Mesenchymal stem cell (in vitro differentiated cells and primary cell): ENCODE measurements at regions not wholly inside any gene's neighbourhood (a gene's known extent, or its start where the extent isn't known, plus 50 kb on each side); places are given as distances from the start of the nearest gene placed in this dataset.

Source experiments
- DNase-seq: peaks from one replicate; pipeline ENCODE4 v3.0.0-alpha.2; 2013
- H2AFZ ChIP-seq: one replicate; pipeline ENCODE4 v1.6.1; 2013; ENCODE audit warnings: low read depth, mild to moderate bottlenecking, control low read depth, inconsistent platforms, low read length, moderate library complexity
- H2AK5ac ChIP-seq: 2 replicates; pipeline ENCODE4 v1.6.1; 2013; ENCODE audit warnings: low read length, moderate library complexity, mild to moderate bottlenecking, inconsistent platforms; ENCODE audit not compliant: severe bottlenecking
- H2BK120ac ChIP-seq: one replicate; pipeline ENCODE4 v1.6.1; 2013; ENCODE audit warnings: low read depth, mild to moderate bottlenecking, inconsistent platforms, low read length, moderate library complexity
- H2BK12ac ChIP-seq, 2 experiments: one replicate each; pipeline ENCODE4 v1.6.1; 2013; ENCODE audit warnings: inconsistent platforms in 2 of 2, low read length in 2 of 2, mild to moderate bottlenecking in 2 of 2, moderate library complexity in 2 of 2, control low read depth in 1 of 2
- H2BK15ac ChIP-seq: one replicate; pipeline ENCODE4 v1.6.1; 2013; ENCODE audit warnings: mild to moderate bottlenecking, low read depth, inconsistent platforms; ENCODE audit not compliant: poor library complexity, severe bottlenecking
- H2BK5ac ChIP-seq: 2 replicates; pipeline ENCODE4 v1.6.1; 2013; ENCODE audit warnings: low read depth, mild to moderate bottlenecking, low read length, control low read depth, inconsistent platforms; ENCODE audit not compliant: poor library complexity, severe bottlenecking
- H3K14ac ChIP-seq, 2 experiments: one replicate each; pipeline ENCODE4 v1.6.1; 2013; ENCODE audit warnings: inconsistent platforms in 2 of 2, low read length in 2 of 2, control low read depth in 1 of 2, mild to moderate bottlenecking in 1 of 2, moderate library complexity in 1 of 2
- H3K18ac ChIP-seq, 2 experiments: one replicate each; pipeline ENCODE4 v1.6.1; 2013; ENCODE audit warnings: inconsistent platforms in 2 of 2, low read length in 2 of 2, control low read depth in 1 of 2, low read depth in 1 of 2, mild to moderate bottlenecking in 1 of 2
- H3K23ac ChIP-seq, 2 experiments: one replicate each; pipeline ENCODE4 v1.6.1; 2013; ENCODE audit warnings: inconsistent platforms in 2 of 2, low read length in 2 of 2, mild to moderate bottlenecking in 2 of 2, moderate library complexity in 2 of 2, control low read depth in 1 of 2
- H3K27ac ChIP-seq: 2 replicates; pipeline ENCODE4 v1.5.1; 2013; ENCODE audit warnings: mild to moderate bottlenecking, moderate library complexity, low read length, control low read depth, inconsistent platforms; ENCODE audit not compliant: poor library complexity, severe bottlenecking
- H3K27me3 ChIP-seq, 2 experiments: 2 replicates each; pipeline versions ENCODE4 v1.6.1 to v1.7.0; 2013; ENCODE audit warnings: low read length in 2 of 2, mild to moderate bottlenecking in 2 of 2, moderate library complexity in 2 of 2, control low read depth in 1 of 2, inconsistent platforms in 1 of 2; ENCODE audit not compliant: control insufficient read depth in 1 of 2, insufficient read depth in 1 of 2
- H3K36me3 ChIP-seq, 2 experiments: 2 replicates each; pipeline versions ENCODE4 v1.6.1 to v1.7.0; 2013; ENCODE audit warnings: low read length in 2 of 2, control low read depth in 1 of 2, inconsistent platforms in 1 of 2, low read depth in 1 of 2, mild to moderate bottlenecking in 1 of 2; ENCODE audit not compliant: insufficient read depth in 2 of 2, control insufficient read depth in 1 of 2
- H3K4ac ChIP-seq, 2 experiments: one replicate each; pipeline ENCODE4 v1.6.1; 2013; ENCODE audit warnings: inconsistent platforms in 2 of 2, low read length in 2 of 2, mild to moderate bottlenecking in 2 of 2, moderate library complexity in 2 of 2, control low read depth in 1 of 2, low read depth in 1 of 2
- H3K4me1 ChIP-seq: 2 replicates; pipeline ENCODE4 v1.6.1; 2013; ENCODE audit warnings: low read depth, low read length, control low read depth; ENCODE audit not compliant: control insufficient read depth, insufficient read depth
- H3K4me2 ChIP-seq: 2 replicates; pipeline ENCODE4 v1.6.1; 2013; ENCODE audit warnings: low read length, mild to moderate bottlenecking, inconsistent platforms; ENCODE audit not compliant: poor library complexity, severe bottlenecking
- H3K4me3 ChIP-seq, 2 experiments: 2 replicates each; pipeline versions ENCODE4 v1.5.1 to v1.7.0; 2013; ENCODE audit warnings: low read length in 2 of 2, mild to moderate bottlenecking in 2 of 2, control low read depth in 1 of 2, low read depth in 1 of 2; ENCODE audit not compliant: insufficient read depth in 1 of 2
- H3K79me1 ChIP-seq: replicated peaks from 2 replicates; pipeline ENCODE4 v1.6.1; 2013; ENCODE audit warnings: mild to moderate bottlenecking, control low read depth, low read length, inconsistent platforms; ENCODE audit not compliant: poor library complexity, severe bottlenecking
- H3K9ac ChIP-seq: 2 replicates; pipeline ENCODE4 v1.7.0; 2013; ENCODE audit warnings: mild to moderate bottlenecking, low read length, moderate library complexity
- H3K9me3 ChIP-seq: 2 replicates; pipeline ENCODE4 v1.7.0; 2013; ENCODE audit warnings: mild to moderate bottlenecking, low read length; ENCODE audit not compliant: control insufficient read depth
- H4K8ac ChIP-seq: one replicate; pipeline ENCODE4 v1.6.1; 2013; ENCODE audit warnings: inconsistent platforms, mild to moderate bottlenecking, low read length, moderate library complexity
- H4K91ac ChIP-seq: one replicate; pipeline ENCODE4 v1.6.1; 2013; ENCODE audit warnings: mild to moderate bottlenecking, low read length, inconsistent platforms
- WGBS: methylation state at CpG from one replicate; pipeline ENCODE4 v1.1.7; 2013; ENCODE audit warnings: mixed read lengths; 5-methylcytosine and 5-hydroxymethylcytosine counted together

- Histone ChIP-seq H3K9me3 (no peaks in the 10 kb centered on the region), H4K91ac (no peak overlapping the region), H3K9ac (no peak overlapping the region)
These were observed 289.9 kb upstream of the TUT7 start for GRCh38 chr9:86643946-86644674.

GRCh38 chr9:86642721-86643120 lies 288.5 kb upstream of the TUT7 start:
- H3K27me3 ChIP-seq = no peaks in the 10 kb centered on the region

More at GRCh38 chr9:86643946-86644674, 289.9 kb upstream of the TUT7 start:
- no peak overlapping the region for H3K14ac ChIP-seq
- H2BK12ac ChIP-seq = no peak overlapping the region
- DNase-seq = no peak
- H3K4me3 ChIP-seq = no peak overlapping the region
- no peak overlapping the region for H3K4ac ChIP-seq
- no peak overlapping the region for H3K23ac ChIP-seq
- no peak overlapping the region for H3K27ac ChIP-seq
- H4K8ac ChIP-seq = no peak overlapping the region
- H2AFZ ChIP-seq = no peak overlapping the region
- no peak overlapping the region for H2BK5ac ChIP-seq
- no peak overlapping the region for H2BK120ac ChIP-seq
- H3K4me2 ChIP-seq = no peak overlapping the region
- H3K18ac ChIP-seq = no peak overlapping the region
- no peak overlapping the region for H2BK15ac ChIP-seq
- no peak overlapping the region for H2AK5ac ChIP-seq
- no peaks in the 10 kb centered on the region for H3K36me3 ChIP-seq
- H3K27me3 ChIP-seq = no peaks in the 10 kb centered on the region
- no peaks in the 10 kb centered on the region for H3K4me1 ChIP-seq
- H3K79me1 ChIP-seq = no peaks in the 10 kb centered on the region
- 82% methylated on average over 6 of the region's 7 CpGs for WGBS

GRCh38 chr9:86641970-86642369 lies 287.8 kb upstream of the TUT7 start:
- H3K23ac ChIP-seq = no peak overlapping the region
- no peak overlapping the region for H2BK15ac ChIP-seq
- H3K14ac ChIP-seq = no peak overlapping the region
- no peak overlapping the region for H2BK5ac ChIP-seq
- no peak overlapping the region for H2AFZ ChIP-seq
- H3K36me3 ChIP-seq = no peaks in the 10 kb centered on the region
- H4K8ac ChIP-seq = no peak overlapping the region
- no peak overlapping the region for H3K4me3 ChIP-seq
- H3K18ac ChIP-seq = no peak overlapping the region
- H4K91ac ChIP-seq = no peak overlapping the region
- H3K4ac ChIP-seq = no peak overlapping the region
- H3K9me3 ChIP-seq = no peaks in the 10 kb centered on the region
- H2AK5ac ChIP-seq = no peak overlapping the region
- 97% methylated on average over 3 of the region's 3 CpGs for WGBS
- H3K27me3 ChIP-seq = no peaks in the 10 kb centered on the region
- no peak overlapping the region for H3K9ac ChIP-seq
- H3K27ac ChIP-seq = no peak overlapping the region
- DNase-seq = no peak
- no peak overlapping the region for H2BK120ac ChIP-seq
- no peaks in the 10 kb centered on the region for H3K79me1 ChIP-seq
- peaks cover 3% of the 10 kb centered on the region for H3K4me1 ChIP-seq
- H2BK12ac ChIP-seq = no peak overlapping the region
- no peak overlapping the region for H3K4me2 ChIP-seq

More at GRCh38 chr9:86642721-86643120, 288.5 kb upstream of the TUT7 start:
- Histone ChIP-seq H3K4ac (no peak overlapping the region), H3K36me3 (no peaks in the 10 kb centered on the region), H3K9me3 (no peaks in the 10 kb centered on the region), H2BK5ac (no peak overlapping the region), H3K4me3 (no peak overlapping the region), H3K27ac (no peak overlapping the region), H3K9ac (no peak overlapping the region), H2AK5ac (no peak overlapping the region), H2AFZ (no peak overlapping the region), H2BK15ac (no peak overlapping the region), H3K4me2 (no peak overlapping the region), H2BK12ac (no peak overlapping the region), H4K91ac (no peak overlapping the region), H3K18ac (no peak overlapping the region), H2BK120ac (no peak overlapping the region), H4K8ac (no peak overlapping the region), H3K4me1 (no peaks in the 10 kb centered on the region), H3K14ac (no peak overlapping the region), H3K23ac (no peak overlapping the region), H3K79me1 (no peaks in the 10 kb centered on the region)
- no peak for DNase-seq
- WGBS = 98% methylated on average over 5 of the region's 5 CpGs

GRCh38 chr9:86639899-86640379 lies 285.7 kb upstream of the TUT7 start:
- no peaks in the 10 kb centered on the region for H3K36me3 ChIP-seq
- H3K4me3 ChIP-seq = no peak overlapping the region
- no peak overlapping the region for H3K18ac ChIP-seq
- no peak overlapping the region for H2BK5ac ChIP-seq
- H3K9ac ChIP-seq = no peak overlapping the region
- peaks cover 3% of the 10 kb centered on the region for H3K4me1 ChIP-seq
- H2BK120ac ChIP-seq = no peak overlapping the region
- no peak overlapping the region for H2BK15ac ChIP-seq
- H3K23ac ChIP-seq = no peak overlapping the region
- peaks cover 2% of the 10 kb centered on the region for H3K9me3 ChIP-seq
- 80% methylated on average over 4 of the region's 5 CpGs for WGBS
- H3K27me3 ChIP-seq = no peaks in the 10 kb centered on the region
- H4K8ac ChIP-seq = no peak overlapping the region
- H4K91ac ChIP-seq = no peak overlapping the region
- no peaks in the 10 kb centered on the region for H3K79me1 ChIP-seq
- H3K27ac ChIP-seq = no peak overlapping the region
- H2BK12ac ChIP-seq = no peak overlapping the region
- H2AK5ac ChIP-seq = no peak overlapping the region
- H2AFZ ChIP-seq = no peak overlapping the region
- no peak overlapping the region for H3K14ac ChIP-seq
- no peak overlapping the region for H3K4ac ChIP-seq
- no peak overlapping the region for H3K4me2 ChIP-seq
- no peak for DNase-seq
